Mononuclear cell (primary cell): ENCODE measurements at regions not wholly inside any gene's neighbourhood (a gene's known extent, or its start where the extent isn't known, plus 50 kb on each side); places are given as distances from the start of the nearest gene placed in this dataset.
A peak's percentile ranks its signal among the peaks of the same experiment; 100 is the strongest.

Experiments
- H3K27me3 ChIP-seq: 2 replicates; pipeline ENCODE4 v1.6.0; 2011; ENCODE audit warnings: low read length, control low read depth; ENCODE audit not compliant: insufficient read depth
- H3K4me1 ChIP-seq: 2 replicates; pipeline ENCODE4 v1.5.1; 2011; ENCODE audit warnings: mild to moderate bottlenecking, low read length, control low read depth; ENCODE audit not compliant: insufficient read depth
- H3K4me3 ChIP-seq: 2 replicates; pipeline ENCODE4 v1.5.1; 2011; ENCODE audit warnings: mild to moderate bottlenecking, low read length, moderate library complexity
- H3K9me3 ChIP-seq: 2 replicates; pipeline ENCODE4 v1.5.1; 2011; ENCODE audit warnings: low read depth, mild to moderate bottlenecking, control low read depth, low read length

DNA sequence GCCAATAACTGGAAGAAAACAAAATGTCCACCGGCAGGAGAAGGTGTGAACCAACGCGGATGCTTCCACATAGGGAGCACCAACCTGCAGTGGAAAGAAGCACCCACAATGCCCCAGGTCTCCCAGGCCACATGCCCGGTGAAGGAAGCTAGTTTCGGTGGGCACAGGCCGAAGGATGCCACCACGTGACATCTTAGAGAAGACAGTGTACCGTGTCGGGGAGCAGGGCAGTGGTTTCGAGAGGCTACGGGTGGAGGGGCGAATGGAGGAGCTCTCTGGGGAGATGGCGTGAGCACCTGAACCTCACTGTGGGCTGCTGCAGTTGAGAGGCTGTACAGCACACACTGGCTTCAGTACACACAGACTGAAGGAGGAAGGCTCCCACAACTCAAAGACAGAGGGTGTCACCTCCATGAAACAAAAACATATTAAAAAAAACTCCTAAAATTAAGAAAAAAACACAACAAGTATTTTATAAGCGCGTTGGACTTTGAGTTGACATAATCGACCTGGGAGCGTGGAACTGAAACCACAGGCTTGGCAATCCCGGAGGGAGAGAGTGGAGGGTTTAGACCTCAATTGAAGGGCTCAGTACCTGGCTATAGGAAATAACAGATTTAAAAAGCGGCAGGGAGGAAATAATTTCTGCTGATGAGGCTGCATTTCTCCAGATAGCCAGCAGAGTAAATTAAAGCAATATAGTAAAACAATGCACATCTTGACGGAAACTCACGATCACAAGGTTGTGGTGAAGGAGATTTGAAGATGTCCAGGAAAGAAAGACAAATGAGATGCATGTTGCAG is 160.1 kb downstream of the RTP5 start:
- peaks cover 13% of the 10 kb centered on the region for H3K27me3 ChIP-seq

DNA sequence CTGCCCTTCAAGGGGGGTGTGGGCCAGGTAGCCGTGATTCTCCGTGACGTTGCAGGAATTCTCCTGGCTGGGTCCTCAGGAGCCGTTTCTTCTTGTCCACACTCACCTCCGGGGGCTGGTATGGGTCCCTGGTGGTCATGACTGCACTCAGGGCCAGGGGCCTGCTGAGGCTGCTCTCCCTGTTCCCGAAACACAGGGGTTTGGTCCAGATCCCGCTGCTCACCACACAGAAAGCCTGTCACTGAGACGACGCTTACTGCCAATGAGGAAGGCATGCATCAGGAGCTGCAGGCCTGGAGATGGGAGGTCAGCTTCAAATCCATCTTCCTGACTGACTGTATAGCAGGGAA is 160.7 kb downstream of the RTP5 start:
- H3K9me3 ChIP-seq = no peaks in the 10 kb centered on the region
- peaks cover 13% of the 10 kb centered on the region for H3K27me3 ChIP-seq
- no peak overlapping the region for H3K4me3 ChIP-seq
- peaks cover 15% of the 10 kb centered on the region for H3K4me1 ChIP-seq

More for the DNA sequence above, 160.1 kb downstream of the RTP5 start:
- Histone ChIP-seq H3K9me3 (no peaks in the 10 kb centered on the region), H3K4me3 (no peak overlapping the region), H3K4me1 (peaks cover 15% of the 10 kb centered on the region)

DNA sequence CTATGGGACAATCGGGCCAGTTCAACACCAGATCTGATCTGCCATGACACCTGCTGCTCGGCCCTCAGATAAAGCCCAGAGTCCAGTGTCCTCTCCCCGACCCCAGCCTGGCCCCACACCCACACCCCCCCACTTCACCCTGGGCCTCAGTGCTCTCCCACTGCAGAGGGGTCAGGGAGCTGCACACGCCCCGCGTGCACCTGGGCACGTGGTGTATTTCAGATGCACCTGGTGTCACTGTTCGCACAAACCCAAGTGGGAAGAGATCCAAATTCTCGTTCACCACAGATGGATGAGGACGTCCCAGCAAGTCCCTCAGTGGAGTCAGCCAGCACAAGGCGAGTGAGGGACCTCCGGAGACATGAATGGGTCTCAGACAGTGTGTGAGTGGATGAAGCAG is 161.3 kb downstream of the RTP5 start:
- H3K9me3 ChIP-seq = no peaks in the 10 kb centered on the region
- no peak overlapping the region for H3K4me3 ChIP-seq
- H3K4me1 ChIP-seq = peaks cover 15% of the 10 kb centered on the region
- H3K27me3 ChIP-seq = peaks cover 13% of the 10 kb centered on the region

DNA sequence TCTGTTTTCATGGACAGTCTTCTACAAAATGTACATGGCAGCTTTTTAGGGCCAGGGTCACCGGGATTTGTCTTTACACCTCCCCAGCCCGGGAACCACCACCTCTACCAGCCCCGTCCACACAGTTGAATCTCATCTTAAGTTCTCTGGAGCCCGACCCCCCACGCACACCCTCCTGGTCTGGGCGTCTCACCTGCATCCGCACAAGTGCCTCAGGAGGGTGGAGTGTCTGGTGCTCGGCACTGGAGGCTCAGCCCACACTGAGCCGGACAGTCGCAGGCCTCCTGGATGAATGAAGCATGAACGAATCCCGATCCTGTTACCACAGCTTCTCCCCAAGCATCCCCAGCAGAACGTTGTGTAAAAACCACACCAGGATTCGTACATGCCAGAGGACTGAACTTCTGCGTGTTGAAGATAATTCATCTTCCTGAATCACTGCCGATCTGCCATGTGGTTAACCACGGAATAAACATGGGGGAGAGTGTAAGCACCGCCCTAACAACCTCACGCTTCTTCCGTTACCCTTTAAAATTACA is 162.0 kb downstream of the RTP5 start:
- H3K9me3 ChIP-seq = no peaks in the 10 kb centered on the region
- peaks cover 15% of the 10 kb centered on the region for H3K4me1 ChIP-seq
- H3K4me3 ChIP-seq = peak overlapping the region; percentile 24
- H3K27me3 ChIP-seq = peaks cover 12% of the 10 kb centered on the region

DNA sequence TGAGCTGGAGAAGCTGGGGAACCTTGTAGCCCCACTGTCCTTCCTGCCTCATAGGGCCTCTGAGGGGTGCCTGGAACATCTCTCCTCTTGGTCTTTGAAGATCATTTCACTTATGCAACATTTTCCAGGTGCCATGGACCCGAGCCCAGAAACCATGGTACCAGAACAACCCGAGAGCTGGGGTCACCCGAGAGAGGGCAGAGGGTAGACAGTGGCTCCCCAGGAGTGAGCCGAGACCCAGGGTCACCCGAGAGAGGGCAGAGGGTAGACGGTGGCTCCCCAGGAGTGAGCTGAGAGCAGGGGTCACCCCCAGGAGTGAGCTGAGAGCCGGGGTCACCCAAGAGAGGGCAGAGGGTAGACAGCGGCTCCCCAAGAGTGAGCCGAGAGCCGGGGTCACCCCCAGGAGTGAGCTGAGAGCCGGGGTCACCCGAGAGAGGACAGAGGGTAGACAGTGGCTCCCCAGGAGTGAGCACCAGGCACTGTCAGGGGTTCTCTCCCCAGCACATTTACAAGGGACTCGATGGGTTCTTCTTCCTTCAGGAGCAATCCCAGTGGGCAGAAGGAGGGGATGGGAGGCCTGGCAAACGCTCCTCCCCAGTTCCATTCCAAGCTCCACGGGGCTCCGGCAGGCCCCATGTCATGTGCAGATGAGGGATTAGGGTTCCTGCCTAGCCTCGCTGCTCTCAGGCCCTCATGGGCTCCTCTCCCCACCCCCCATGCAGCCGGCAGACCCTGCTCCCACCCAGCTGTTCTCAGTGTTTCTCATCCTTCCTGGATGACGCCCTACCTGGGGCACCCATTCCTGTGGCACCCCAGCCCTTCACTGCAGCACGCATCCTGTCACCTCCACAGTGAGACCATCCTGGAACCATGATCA is 163.5 kb downstream of the RTP5 start:
- no peaks in the 10 kb centered on the region for H3K9me3 ChIP-seq
- H3K27me3 ChIP-seq = peaks cover 11% of the 10 kb centered on the region
- peaks cover 15% of the 10 kb centered on the region for H3K4me1 ChIP-seq
- H3K4me3 ChIP-seq = no peak overlapping the region

DNA sequence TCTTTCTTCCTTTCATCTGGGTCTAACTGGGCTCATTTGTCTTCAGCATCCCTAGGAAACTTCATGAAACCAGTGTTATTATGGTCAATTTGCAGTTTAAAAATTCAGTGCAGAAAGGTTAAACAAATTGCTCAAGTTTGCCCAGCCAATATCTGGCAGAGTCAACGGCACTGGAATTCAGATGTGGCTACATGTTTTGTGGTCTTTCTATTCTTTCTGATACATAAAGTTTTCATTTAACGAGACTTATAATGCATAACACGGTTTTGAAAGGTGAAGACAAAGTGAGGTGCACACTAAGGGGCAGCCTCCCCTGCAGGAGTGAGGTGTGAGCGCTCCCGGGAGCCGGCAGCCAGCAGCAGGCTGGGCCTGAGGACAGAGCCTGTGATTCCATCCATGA is 164.6 kb downstream of the RTP5 start:
- H3K4me3 ChIP-seq = no peak overlapping the region
- H3K27me3 ChIP-seq = peaks cover 9% of the 10 kb centered on the region
- no peaks in the 10 kb centered on the region for H3K9me3 ChIP-seq
- peaks cover 15% of the 10 kb centered on the region for H3K4me1 ChIP-seq

DNA sequence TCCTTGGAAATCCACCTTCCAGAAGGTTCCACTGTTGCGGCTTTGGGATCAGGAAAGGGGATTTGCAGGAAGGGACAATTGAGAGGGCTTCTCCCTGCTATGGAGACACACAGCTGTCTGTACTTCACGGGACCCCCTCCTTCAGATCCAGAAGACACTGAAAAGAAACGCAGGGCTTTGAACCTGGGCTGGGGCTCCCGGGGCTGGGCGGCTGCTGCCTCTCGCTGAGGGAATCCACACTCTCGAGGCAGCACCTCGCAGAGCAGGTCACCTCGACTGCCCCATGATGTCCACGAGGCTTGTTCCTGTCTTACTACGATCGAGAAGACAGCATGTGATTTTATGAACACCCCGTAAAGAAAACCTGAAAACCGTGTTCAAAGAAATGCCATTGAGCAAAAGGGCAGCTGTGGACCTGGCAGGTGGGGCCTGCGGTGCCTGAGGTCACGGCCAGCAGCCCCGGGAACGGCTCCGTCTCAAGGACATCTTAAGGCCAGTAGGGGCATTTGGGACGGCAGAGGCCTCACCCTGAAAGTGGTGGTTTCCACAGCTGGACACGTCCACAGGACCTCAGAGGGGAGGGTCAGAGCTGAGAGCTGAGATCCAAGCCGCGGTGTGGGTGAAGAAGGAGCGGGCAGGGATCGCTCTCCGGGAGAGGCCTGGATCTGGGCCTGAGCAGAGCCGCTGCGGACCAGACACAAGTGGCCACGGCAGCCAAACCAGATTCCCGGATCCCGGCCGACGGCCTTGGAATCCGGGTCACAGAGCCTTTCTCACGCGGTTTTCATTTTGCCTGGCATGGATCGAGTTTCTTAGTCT is 165.7 kb downstream of the RTP5 start:
- H3K4me3 ChIP-seq = no peak overlapping the region
- peaks cover 8% of the 10 kb centered on the region for H3K27me3 ChIP-seq
- H3K4me1 ChIP-seq = peaks cover 15% of the 10 kb centered on the region
- H3K9me3 ChIP-seq = no peaks in the 10 kb centered on the region

DNA sequence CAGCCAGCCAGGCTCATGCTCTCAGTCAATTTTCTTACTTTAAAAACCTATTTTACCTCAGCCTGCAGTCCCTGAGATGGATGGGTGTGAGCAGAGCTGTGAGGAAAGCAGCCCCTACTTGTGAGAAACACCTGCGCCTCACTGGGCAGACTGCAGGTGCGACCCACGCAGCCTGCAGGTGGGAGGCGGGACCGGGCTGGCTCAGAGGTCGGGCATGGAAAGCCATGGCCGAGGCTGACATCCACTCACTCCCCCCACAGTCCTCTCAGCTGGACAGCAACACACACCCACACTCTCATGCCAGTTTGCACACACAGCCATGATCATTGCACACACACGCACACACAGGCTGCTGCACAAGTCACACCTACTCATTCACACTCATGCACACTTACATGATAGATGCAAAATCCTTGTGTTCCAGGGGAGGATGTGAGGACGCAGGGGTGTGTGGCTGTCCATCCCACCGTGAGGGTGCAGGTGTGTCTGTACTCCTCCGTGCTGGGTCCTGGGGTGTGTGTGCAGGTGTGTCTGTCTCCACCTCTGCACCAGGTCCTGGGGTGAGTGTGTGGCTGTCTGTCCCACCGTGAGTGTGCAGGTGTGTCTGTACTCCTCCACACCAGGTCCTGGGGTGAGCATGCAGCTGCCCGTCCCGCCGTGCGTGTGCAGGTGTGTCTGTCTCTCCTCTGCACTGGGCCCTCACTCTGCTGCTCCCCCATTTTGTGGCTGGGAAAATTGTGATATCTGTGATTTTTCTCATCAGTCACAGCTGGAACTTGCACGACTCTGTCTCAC is 166.5 kb downstream of the RTP5 start:
- peaks cover 13% of the 10 kb centered on the region for H3K4me1 ChIP-seq
- no peak overlapping the region for H3K4me3 ChIP-seq
- peaks cover 8% of the 10 kb centered on the region for H3K27me3 ChIP-seq
- no peaks in the 10 kb centered on the region for H3K9me3 ChIP-seq

DNA sequence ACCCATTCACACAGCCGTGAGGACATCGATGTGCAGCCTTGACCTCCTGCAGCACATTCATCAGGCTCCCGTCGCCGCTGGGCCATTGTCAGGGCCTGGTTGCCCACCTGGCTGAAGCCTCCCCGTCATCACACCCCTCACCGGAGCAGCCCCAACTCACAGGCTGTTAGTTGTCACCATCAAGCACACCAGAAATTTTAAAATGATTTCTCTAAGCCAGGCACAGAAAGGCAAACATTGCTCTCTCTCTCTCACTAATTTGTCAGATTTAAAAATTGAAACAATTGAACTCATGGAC is 167.1 kb downstream of the RTP5 start:
- H3K4me3 ChIP-seq = no peak overlapping the region
- H3K27me3 ChIP-seq = peaks cover 5% of the 10 kb centered on the region
- peaks cover 7% of the 10 kb centered on the region for H3K4me1 ChIP-seq
- no peaks in the 10 kb centered on the region for H3K9me3 ChIP-seq

DNA sequence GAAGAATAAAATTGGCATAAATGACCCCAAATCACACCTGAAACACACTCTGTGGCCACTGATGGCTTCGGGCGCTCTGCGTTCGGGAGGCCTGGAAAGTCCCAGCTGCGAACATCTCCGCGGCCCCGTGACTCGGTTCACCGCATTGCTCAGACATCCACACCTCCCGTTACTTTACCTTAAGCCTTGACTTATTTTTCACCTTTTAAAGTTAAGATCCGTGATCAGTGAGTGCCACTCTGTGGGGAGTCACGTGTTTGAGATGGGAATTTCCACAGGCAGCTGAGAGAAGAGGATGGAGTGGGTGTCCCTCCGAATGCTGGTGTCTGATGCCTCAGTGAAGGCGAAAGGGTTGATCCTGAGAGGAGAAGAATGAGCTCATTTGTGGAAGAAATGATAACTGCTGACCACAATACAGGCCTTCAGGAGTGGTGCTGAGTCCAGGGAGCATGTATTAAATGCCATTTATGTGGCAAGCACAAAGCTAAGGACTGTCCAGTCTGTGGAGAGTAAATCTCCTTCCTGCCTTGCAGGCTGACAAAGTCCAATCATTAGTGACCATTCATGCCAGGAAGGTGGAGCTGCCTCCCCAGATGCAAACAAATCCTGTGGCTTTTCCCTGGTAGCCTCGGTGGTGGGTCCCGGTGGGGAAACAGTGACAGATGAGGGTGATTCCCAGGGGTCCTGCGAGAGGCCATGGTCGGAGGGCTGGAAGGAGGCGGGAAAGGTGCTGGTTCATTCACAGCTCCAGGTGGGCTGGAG is 168.8 kb downstream of the RTP5 start:
- H3K4me1 ChIP-seq = no peaks in the 10 kb centered on the region
- H3K27me3 ChIP-seq = no peaks in the 10 kb centered on the region
- no peak overlapping the region for H3K4me3 ChIP-seq

DNA sequence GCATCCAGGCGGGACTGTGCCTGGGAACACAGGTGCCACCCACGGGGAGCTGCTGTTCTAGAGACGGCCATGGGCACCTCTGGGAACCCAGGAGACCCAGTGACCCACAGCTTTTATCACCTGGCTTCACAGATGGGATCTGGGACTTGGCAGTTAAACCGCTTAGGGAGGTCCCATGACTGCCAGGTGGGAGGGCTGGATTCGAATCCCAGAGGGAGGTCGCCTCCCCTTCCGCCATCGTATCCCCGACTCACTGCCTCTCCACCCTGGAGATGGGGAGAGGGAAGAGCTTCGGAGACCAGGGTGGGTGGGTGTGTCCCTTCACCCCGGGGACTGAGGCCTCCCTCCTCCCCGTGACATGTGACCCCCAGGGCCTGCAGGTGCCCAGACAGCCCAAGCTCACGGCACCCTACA is 169.4 kb downstream of the RTP5 start:
- Histone ChIP-seq H3K27me3 (no peaks in the 10 kb centered on the region), H3K4me3 (no peak overlapping the region), H3K9me3 (no peaks in the 10 kb centered on the region), H3K4me1 (no peaks in the 10 kb centered on the region)

More for the DNA sequence above, 168.8 kb downstream of the RTP5 start:
- H3K9me3 ChIP-seq = no peaks in the 10 kb centered on the region

DNA sequence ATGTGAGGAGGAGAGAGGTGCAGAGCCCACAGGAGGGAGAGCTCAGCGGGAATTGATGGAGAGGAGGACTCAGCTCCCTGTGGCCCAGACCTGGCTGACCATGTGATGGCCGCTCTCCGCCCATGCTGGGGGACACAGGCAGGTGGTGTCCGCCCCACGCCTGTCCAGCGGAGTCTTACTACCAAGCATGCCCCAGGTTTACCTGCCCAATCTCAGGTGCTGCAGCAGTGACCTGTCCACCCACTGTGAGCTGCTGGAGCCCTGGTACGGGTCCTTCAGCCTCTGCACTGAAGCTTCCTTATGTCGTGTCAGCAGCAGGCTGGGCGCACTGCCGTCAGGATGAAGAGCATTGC is 170.8 kb downstream of the RTP5 start:
- no peaks in the 10 kb centered on the region for H3K27me3 ChIP-seq
- no peak overlapping the region for H3K4me3 ChIP-seq
- no peaks in the 10 kb centered on the region for H3K4me1 ChIP-seq

DNA sequence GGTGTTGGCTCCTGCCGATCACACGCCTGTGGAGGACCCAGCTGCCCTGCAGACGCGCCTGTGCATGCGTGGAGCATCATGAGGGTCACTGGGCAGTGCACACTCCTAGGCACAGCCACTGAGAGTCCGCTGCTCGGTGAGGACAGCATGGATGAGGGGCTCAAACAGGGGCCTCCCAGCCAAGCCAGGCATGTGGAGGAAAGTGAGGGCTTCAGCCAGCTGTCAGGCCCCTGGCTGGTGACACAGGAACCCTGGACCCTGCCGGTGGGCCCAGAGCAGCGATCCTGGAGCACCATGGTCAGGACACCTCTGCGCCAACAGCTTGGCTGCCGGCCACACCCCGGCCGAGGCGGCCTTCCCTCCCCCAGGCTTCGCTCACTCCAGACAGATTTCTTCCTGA is 171.2 kb downstream of the RTP5 start:
- H3K9me3 ChIP-seq = no peaks in the 10 kb centered on the region
- H3K4me3 ChIP-seq = no peak overlapping the region
- peaks cover under 1% of the 10 kb centered on the region for H3K27me3 ChIP-seq
- no peaks in the 10 kb centered on the region for H3K4me1 ChIP-seq

More for the DNA sequence above, 170.8 kb downstream of the RTP5 start:
- no peaks in the 10 kb centered on the region for H3K9me3 ChIP-seq

DNA sequence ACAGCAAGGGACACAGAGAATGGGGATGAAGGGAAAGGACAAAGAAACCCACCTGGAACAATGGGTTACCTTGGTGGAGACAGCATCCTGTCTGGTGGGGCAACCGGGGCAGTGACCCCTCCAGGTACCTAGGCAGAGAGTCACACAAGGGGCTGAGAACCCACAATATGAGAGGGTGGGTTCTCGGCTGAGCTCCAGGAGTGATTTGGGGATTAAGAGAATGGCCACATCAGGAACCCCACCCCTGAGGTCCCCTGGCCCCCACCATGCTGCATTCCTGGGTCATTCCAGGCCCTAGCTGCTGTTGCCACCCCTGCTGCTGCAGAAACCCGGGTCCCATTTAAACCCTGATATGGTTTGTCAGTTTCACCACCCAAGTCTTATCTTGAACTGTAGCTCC is 172.3 kb downstream of the RTP5 start:
- no peaks in the 10 kb centered on the region for H3K9me3 ChIP-seq
- no peaks in the 10 kb centered on the region for H3K4me1 ChIP-seq
- H3K4me3 ChIP-seq = no peak overlapping the region
- H3K27me3 ChIP-seq = peaks cover 6% of the 10 kb centered on the region
